ENCODE measurements at regions not wholly inside any gene's neighbourhood (a gene's known extent, or its start where the extent isn't known, plus 50 kb on each side); places are given as distances from the start of the nearest gene placed in this dataset.

DNA sequence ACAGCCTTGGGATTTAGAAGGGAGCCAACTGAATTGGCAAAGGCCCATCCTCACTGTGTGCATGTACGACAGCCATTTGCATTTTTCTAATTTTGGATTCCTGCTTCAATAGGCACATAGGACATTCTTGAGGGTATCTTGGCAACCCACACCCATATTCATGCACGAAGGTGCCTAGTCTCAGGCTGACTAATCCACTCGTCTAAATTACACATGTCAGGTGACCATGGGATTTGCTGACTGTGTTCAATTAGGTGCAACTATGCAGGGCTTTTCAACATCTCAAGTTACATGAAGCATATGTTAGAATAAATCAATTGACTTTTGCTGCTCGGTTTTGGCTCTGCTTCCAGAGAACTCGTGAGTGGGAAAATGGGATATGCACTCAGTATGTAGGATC lies 249.7 kb downstream of the SP3 start:
- TF ChIP-seq EZH2 (IDR thresholded peaks at IDR 0.05): no peak
- no peak for TF ChIP-seq POLR2AphosphoS5 (IDR thresholded peaks at IDR 0.05; ENCODE audit: borderline replicate concordance, low read depth, low read length)
- TF ChIP-seq FOXP2 (optimal IDR thresholded peaks at IDR 0.05; ENCODE audit: control extremely low read depth, extremely low read length, insufficient read depth): no peak
